ENCODE measurements at regions not wholly inside any gene's neighbourhood (a gene's known extent, or its start where the extent isn't known, plus 50 kb on each side); places are given as distances from the start of the nearest gene placed in this dataset.

GRCh38 chr4:4803216-4803911 lies 56.1 kb upstream of the MSX1 start:
- ChIA-PET CTCF (no interaction called here), POLR2A (no interaction called here), RAD21 (ENCODE audit: unreplicated experiment) (no interaction called here), SMC1A (ENCODE audit: uncharacterized antibody, unreplicated experiment) (no interaction called here)
- DNase-seq (ENCODE audit: low read depth, low spot score) (no peak), ATAC-seq (no peak), FAIRE-seq (no peak)
- Histone ChIP-seq H3K4me2 (ENCODE audit: control insufficient read depth, insufficient read depth) (no peak overlapping the region), H4K20me1 (ENCODE audit: control insufficient read depth, insufficient read depth) (no peaks in the 10 kb centered on the region), H3K27ac (ENCODE audit: control insufficient read depth, insufficient read depth) (no peak overlapping the region), H3K4me1 (ENCODE audit: control insufficient read depth, insufficient read depth, low read length) (no peaks in the 10 kb centered on the region), H3K9ac (ENCODE audit: control insufficient read depth, insufficient read depth, low read length) (no peak overlapping the region), H3K36me3 (ENCODE audit: control insufficient read depth in 2 of 2, insufficient read depth in 2 of 2, low read length in 1 of 2) (no peaks in the 10 kb centered on the region), H3K79me2 (ENCODE audit: control insufficient read depth, insufficient read depth, low read length) (no peaks in the 10 kb centered on the region), H2AFZ (ENCODE audit: control insufficient read depth, low read depth, low read length) (no peak overlapping the region), H3K4me3 (no peak overlapping the region), H3K27me3 (replicated peaks in 1 of 2; ENCODE audit: control insufficient read depth in 2 of 2, insufficient read depth in 2 of 2, low read length in 1 of 2) (no peaks in the 10 kb centered on the region), H3K9me3 (replicated peaks; ENCODE audit: control insufficient read depth, insufficient read depth, low read length) (no peaks in the 10 kb centered on the region; the same call in 2 of the 3 replicates)
- BruUV-seq (replicated peaks): no TSS peak
- intact Hi-C loops (cut with micrococcal nuclease; ENCODE audit: unreplicated experiment) (no loop called here), in situ Hi-C loops (cut with MboI) (no loop called here)
- TF ChIP-seq SUPT20H (IDR thresholded peaks at IDR 0.05; ENCODE audit: borderline replicate concordance, control insufficient read depth, low read depth, low read length) (no peak), JUNB (IDR thresholded peaks at IDR 0.05) (no peak), POLR2A (IDR thresholded peaks at IDR 0.05; ENCODE audit: low read depth, low read length) (no peak), JUND (IDR thresholded peaks at IDR 0.05; ENCODE audit: low read depth, low read length) (no peak), EZH2 (IDR thresholded peaks at IDR 0.05; ENCODE audit: borderline replicate concordance, control insufficient read depth, low read depth, low read length) (no peak), MAX (IDR thresholded peaks at IDR 0.05; ENCODE audit: low read depth, low read length) (no peak), MEF2A (IDR thresholded peaks at IDR 0.05; ENCODE audit: insufficient read depth, low read depth, low read length) (no peak), NKRF (conservative IDR thresholded peaks at IDR 0.05) (no peak), NR2C1 (IDR thresholded peaks at IDR 0.05) (no peak), ZNF384 (IDR thresholded peaks at IDR 0.05; ENCODE audit: borderline replicate concordance, low read depth, low read length) (no peak), ATF7 (IDR thresholded peaks at IDR 0.05; ENCODE audit: low read depth) (no peak), IRF4 (IDR thresholded peaks at IDR 0.05; ENCODE audit: low read depth, low read length) (no peak), LARP7 (IDR thresholded peaks at IDR 0.05) (no peak), ZSCAN29 (IDR thresholded peaks at IDR 0.05) (no peak), PKNOX1 (IDR thresholded peaks at IDR 0.05) (no peak), BRCA1 (IDR thresholded peaks at IDR 0.05; ENCODE audit: low read depth, low read length) (no peak)
- TF ChIP-seq, protein P1, sequence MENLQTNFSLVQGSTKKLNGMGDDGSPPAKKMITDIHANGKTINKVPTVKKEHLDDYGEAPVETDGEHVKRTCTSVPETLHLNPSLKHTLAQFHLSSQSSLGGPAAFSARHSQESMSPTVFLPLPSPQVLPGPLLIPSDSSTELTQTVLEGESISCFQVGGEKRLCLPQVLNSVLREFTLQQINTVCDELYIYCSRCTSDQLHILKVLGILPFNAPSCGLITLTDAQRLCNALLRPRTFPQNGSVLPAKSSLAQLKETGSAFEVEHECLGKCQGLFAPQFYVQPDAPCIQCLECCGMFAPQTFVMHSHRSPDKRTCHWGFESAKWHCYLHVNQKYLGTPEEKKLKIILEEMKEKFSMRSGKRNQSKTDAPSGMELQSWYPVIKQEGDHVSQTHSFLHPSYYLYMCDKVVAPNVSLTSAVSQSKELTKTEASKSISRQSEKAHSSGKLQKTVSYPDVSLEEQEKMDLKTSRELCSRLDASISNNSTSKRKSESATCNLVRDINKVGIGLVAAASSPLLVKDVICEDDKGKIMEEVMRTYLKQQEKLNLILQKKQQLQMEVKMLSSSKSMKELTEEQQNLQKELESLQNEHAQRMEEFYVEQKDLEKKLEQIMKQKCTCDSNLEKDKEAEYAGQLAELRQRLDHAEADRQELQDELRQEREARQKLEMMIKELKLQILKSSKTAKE (IDR thresholded peaks at IDR 0.05; ENCODE audit: low read depth, poor library complexity, severe bottlenecking): no peak
- WGBS (ENCODE audit: insufficient coverage, insufficient replicate concordance, low lambda C conversion rate, missing lambda C conversion rate): 28% methylated on average over 5 of the region's 5 CpGs

All from GM12878 (cell line).